ENCODE measurements at regions not wholly inside any gene's neighbourhood (a gene's known extent, or its start where the extent isn't known, plus 50 kb on each side); places are given as distances from the start of the nearest gene placed in this dataset.

GRCh38 chr10:78903341-78903940 is 165.3 kb upstream of the ZMIZ1 start:
- DNase-seq (ENCODE audit: low read depth) = no peak

DNA sequence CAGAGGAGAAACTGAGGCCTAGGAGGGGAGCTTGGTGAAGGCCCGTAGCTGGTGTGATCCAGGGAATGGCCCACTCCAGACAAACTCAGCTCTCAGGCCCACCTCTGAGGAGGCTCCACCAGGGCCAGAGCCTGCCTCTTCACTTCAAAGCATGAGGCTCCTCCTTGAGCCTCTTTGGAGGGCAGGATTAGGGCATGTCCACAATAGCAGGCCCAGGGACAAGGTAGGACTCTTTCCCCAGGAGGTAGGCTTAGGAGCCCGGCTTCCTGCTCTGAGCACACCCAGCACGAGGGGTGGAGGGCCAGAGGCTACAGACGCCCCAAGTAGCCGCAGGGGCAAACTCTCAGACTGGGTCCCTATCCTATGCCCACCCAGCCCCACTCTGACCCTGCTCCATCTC is 164.6 kb upstream of the ZMIZ1 start:
- no peak for DNase-seq (ENCODE audit: low read depth)

DNA sequence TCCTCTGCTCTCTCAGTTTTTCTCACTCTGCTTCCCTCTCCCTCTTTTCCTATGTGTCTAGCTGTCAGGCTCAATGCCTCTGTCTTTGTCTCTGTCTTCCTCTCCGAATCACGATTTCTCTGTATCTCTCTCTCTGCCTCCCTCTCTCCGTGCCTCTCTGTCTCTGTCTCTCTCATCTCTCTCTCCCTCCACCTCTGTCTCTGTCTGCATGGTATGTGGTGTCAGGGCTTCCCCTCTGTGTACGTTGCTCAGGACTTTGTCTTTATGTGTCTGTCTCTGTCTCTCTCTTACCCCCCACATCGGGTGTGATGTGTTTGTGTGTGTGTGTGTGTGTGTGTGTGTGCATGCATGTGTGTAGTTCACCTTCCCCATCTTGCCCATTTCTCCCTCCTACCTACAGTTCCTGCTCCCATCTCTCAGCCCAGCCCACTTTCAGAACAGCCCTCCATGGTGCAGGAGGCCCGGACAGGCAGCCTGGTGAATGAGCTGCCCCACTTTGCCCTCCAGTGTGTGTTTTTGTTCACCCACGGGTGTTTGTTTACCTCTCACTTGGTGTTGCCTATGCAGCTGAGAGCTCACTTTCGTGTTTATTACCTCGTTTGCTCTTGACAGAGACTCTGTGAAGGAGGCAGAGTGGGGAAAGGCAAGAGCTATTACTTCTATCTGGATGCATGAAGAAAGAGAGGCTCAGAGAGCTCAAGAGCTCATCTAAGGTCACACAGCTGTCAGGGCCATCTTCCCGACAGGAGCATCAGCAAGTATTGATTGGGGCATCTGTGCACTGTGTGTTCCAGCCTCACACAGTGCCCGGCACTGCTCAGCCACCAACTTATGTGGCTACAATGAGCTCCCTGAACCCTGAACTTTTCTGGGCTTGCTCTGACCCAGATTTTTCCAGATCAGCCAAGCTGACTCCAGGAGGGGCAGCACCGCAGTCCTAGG is 163.5 kb upstream of the ZMIZ1 start:
- no peak for DNase-seq (ENCODE audit: low read depth)

DNA sequence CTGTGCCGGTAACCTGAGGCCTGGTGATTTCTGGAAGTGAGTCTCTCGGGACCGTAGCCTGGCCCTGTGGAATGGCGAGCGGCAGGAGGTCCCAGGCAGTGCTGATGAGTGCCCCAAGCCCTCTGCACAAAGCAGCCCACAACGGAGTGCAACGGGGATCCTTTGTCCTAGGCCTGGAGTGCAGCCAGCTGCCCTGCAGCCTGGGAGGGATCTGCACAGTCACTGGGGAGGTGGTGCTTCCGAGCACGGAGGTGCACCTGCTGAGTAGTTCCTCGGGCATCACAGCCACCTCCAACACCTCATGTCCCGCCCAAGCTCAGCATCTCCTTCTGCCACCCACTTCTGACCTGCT is 162.8 kb upstream of the ZMIZ1 start:
- no peak for DNase-seq (ENCODE audit: low read depth)

GRCh38 chr10:78906734-78907390 is 161.9 kb upstream of the ZMIZ1 start:
- DNase-seq (ENCODE audit: low read depth) = no peak

DNA sequence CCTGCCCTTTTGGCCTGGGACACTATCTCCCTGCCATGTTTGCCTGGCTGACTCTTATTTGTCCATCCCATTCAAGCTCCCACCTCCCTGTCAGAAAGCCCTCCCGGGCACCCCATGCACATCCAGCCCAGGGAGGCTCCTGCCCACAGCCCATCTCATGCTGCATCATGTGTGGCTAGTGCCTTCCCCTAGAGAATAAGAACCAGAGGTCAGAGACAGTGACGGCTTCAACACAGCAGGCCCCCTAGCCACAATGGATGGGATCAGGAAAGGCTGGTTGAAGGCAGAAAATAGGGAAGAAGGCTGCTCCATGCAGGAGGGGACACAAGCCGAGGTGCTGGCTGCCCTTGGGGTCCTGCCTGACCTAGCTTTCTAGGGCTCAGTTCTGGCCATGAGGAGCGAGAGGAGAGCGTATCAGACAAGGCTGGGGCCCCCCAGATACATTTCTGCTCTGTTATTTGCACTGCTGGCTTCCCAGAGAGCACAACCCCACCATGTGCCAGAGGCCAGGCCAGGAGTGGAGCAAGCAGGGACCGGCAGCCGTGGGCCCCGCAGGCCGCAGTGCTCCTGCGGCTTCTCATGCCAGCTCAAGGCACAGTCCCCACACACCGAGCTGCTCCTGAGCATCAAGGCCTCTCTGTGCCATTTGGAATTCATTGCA is 161.1 kb upstream of the ZMIZ1 start:
- no peak for DNase-seq (ENCODE audit: low read depth)

GRCh38 chr10:78909221-78909620 is 159.5 kb upstream of the ZMIZ1 start:
- DNase-seq (ENCODE audit: low read depth) = no peak

- DNase-seq (ENCODE audit: low read depth) = no peak
Measured at GRCh38 chr10:78910021-78910420, 158.7 kb upstream of the ZMIZ1 start.

DNA sequence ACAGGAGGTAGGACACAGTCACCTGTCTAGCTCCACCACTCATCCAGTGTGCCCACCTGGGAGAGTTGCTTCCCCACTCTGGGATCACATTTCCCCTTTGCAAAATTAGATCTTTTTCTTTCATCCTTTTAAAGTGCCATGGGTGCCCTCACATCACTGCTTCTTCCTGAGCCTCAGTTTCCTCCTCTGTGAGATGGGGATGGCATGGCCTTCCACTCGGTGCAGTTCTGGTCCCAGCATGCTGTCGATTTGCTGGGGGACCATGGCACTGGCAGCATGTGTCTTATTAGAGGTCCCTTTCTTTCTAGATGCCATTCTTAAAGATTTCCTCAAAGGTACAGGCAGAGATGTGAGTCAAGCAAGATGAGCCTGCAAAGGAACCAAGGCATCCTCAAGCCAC is 158.3 kb upstream of the ZMIZ1 start:
- DNase-seq (ENCODE audit: low read depth) = no peak

DNA sequence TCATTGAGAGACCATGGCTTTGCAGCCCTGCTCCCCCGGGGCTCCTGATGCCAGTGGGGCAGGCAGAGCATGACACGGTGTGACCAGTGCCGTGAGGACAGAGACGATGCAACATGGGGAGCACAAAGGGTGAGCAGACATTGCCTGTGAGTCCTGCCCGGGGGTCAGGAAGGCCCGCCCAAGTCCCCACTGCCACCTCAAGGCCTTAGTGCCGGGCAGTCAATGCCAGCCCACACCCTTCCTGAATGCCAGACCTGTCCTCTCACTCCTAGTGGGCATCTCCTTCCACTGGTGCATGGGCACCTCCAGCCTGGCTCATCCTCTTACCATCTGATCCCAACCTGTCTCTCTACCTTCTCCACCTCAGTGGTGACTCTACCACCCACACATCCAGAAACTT is 157.9 kb upstream of the ZMIZ1 start:
- DNase-seq (ENCODE audit: low read depth) = no peak

DNA sequence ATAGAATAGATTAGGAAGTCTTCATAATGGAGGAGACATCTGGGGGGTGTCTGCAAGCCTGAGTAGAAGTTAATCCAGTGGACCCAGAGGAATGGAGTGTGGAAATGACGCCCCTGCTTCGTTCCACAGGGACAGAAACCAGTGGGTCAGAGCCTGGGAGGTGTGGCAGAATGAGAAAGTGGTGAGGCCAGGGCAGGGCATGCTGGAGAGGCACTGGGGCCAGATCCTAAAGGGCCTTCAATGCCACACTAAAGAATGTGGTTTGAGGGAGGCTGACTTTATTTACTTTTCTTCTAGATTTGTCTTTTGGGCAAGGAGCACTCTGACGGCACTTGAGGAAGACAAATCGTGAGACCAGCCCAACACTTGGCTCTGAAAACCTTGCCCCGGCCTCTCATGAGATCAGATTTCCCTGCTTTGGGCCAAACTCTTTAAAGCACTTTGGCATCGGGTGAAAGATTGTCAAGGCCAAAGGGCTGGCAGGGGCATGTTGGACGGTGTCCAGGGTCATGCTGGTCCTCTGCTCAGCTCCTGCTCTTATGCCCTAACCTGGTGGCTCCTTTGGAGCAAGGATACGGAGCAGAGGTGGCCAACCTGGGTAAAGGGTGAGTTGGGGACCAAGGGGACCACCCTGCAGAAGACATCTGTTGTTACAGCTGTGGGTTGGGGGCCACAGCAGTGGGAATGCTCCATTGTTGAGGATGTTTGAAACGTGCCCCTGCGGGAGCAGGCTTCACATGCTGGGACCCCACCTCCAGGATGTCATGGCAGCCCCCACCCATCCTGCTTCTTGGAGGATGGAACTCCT is 157.0 kb upstream of the ZMIZ1 start:
- DNase-seq (ENCODE audit: low read depth) = no peak

DNA sequence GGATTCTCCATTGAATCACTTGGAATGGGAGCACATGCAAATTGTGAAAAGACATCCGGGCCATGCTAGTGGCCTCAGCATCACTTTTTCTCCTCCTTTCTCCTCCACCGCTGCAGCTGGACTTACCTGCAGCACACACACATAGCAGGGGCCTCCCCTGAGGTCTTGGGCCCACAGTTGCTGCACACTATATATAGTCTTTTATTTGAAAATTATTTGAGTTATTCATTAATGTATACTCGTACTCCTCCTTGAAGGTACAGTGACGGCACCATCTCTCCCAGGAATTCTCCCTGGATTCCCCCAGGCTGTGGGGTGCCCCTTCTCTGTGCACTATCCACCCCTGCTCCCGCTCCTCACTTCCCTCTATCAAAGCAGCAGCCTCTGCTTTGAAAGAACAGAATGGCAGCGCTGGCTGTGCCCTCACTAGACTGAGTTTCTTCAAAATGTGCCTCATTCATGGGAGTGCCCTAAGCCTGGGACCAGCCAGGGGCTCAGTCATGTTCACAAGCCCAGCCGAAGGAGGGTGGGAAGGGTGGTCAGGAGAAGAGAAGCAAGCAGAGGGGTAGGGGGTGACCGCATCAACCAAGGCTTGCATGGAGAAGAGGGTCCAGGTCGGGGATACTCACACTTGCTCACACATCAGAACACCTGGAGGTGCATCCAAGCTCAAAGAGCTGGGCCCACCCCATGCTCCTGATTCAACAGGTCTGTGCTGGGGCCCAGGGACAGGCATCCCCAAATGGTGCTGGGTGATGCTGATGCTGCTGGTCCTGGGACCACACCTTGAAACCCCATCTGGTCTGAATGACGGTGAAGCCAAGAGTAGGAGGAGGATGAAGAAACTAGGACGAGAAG is 156.2 kb upstream of the ZMIZ1 start:
- no peak for DNase-seq (ENCODE audit: low read depth)

DNA sequence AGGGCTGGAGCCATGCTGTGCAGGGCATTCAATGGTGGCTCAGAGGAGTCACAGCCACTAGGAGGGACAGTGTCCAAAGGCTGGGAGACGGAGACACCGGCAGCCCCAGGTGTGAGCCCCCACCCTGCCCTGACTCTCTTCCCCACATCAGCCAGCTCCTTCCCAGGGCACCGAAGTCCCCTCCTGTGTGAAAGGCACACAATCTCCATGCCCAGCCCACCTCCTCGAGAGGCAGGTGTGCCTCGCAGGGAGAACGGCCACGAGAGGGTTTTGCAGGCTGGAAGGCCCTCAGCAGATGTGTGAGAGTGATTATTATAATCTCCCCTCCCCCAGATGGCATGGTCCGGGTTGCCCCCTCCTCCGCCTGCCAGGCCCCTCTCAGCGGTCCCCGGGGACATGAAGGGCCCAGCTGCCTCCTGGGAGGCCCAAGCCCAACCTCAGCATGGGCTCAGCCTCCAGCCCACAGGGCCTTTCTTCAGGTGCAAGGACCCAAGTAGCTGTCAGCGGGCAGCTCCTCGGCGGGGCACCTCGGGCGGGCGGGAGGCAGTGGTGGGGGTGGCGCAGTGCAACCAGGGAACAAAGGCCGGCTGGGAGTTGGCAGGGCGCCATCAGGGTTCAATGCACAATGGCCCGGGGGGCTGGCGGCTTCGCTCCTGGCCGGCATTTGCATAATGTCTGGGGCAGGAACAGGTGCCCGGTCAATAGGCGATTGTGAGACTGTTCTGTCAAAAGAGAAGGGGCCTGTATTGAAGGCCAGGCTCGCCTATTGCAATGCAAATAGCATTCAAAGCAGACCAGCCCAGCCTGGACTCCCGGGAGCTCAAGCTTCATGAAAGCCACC is 155.3 kb upstream of the ZMIZ1 start:
- DNase-seq (ENCODE audit: low read depth) = no peak

GRCh38 chr10:78914060-78914378 is 154.7 kb upstream of the ZMIZ1 start:
- DNase-seq (ENCODE audit: low read depth) = no peak

DNA sequence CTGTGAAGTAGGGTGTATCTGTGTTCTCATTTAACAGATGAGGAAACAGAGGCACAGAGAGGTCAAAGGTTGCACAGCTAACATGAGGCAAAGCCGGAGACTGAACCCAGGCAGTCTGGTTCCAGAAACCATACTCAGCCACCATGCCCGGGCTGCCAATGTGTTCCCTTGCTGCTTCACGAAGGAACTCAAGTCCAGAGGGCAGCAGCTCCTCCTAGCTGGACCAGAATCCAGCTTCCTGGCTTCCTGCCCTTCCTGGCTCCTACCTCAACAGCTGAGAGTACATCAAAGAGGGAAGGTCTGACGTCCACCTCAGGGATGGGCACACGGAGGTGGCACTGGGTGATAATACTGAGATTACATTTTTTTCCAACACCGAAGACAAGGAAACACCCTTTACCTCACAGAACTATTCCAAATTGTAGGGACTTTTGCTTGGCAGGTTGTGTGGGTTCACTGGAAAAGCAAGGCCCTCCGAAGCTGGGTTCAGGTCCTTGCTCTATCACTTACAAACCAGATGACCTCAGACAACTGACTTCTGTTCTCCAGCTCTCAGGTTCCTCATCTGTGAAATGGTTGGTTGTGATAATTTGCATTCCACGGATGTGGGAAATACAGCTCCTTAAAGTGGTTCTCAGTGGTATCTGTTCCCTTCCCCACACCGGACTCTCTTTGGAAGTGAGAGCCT is 154.1 kb upstream of the ZMIZ1 start:
- no peak for DNase-seq (ENCODE audit: low read depth)

DNA sequence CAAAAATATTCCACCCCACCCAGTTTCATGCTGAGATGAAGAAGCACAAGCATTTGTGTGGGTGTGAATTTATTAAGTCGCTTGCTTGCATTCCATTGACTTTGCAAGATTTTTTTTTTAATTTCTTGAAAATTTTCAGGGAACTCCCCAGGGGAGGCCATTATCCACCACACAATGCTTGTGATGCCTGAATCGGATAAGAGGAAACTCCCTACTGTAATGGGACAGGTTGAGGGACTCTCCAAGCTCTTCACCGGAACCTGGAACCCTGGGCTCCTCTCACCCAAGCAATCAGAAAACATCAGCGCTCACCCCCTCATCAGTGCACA is 153.6 kb upstream of the ZMIZ1 start:
- DNase-seq (ENCODE audit: low read depth) = no peak

DNA sequence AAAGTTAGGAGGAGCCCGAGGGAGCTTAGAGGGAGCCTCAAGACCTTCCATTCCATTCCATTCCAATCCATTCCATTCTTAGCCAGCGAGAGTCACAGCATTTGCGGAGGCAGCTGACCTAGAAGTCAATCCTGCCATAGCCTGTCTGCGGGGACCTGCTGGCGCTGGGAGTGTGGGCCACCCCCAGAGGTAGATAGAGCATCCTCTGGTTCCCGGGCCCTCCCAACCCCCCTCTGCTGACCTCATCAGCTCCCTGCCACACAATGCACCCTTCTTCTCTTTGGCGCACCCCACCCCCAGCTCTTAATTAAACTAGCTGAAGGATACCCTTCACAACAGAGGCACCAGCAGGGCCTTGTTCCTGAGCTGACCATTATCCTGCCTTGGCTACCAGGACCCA is 152.5 kb upstream of the ZMIZ1 start:
- DNase-seq (ENCODE audit: low read depth) = no peak

DNA sequence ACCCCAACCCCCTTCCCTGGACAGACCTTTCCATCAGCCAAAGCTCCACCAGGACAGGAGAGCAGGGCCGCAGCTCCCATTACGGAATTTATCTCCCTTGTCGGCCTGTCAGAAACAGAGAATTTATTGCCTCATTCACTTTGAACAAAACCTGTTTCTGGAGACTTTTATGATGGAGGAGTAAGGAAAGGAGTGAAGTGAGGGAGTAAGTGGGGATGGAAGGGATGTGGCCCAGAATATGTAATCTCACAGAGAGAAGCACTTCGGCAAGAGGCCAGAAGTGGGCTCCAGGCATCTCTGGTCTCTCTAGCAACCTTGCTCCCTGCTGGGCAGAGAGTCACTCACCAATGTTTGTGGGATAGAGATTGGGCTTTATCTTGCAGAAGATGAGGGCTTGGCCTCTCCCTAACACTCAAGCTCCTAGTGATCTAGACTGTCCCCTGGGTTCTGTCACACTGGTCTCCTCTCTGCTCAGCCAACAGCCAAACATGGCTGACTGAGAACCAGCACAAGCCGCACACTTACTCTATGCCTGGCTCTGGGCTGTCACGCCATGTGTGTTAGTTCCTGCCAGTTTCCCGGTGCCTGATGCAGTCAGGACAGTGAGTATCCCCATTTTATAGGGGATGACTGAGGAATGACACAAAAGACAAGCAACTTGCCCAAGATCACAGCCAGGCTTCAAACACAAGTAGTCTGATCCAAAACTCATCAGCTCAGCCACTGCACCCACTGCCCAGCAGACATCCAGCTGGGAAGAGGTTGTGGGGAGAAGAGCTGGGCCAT is 149.4 kb upstream of the ZMIZ1 start:
- DNase-seq (ENCODE audit: low read depth) = no peak

GRCh38 chr10:78920011-78920410 is 148.8 kb upstream of the ZMIZ1 start:
- no peak for DNase-seq (ENCODE audit: low read depth)

Measured in iris pigment epithelial cell (primary cell).